HG03095 (cell line): ENCODE measurements at regions not wholly inside any gene's neighbourhood (a gene's known extent, or its start where the extent isn't known, plus 50 kb on each side); places are given as distances from the start of the nearest gene placed in this dataset.

Source experiments
- ATAC-seq: cut with Tn5 transposase; IDR thresholded peaks from one replicate; pipeline ENCODE4 v1.9.1; 2021; ENCODE audit warnings: moderate library complexity; ENCODE audit not compliant: unreplicated experiment

DNA sequence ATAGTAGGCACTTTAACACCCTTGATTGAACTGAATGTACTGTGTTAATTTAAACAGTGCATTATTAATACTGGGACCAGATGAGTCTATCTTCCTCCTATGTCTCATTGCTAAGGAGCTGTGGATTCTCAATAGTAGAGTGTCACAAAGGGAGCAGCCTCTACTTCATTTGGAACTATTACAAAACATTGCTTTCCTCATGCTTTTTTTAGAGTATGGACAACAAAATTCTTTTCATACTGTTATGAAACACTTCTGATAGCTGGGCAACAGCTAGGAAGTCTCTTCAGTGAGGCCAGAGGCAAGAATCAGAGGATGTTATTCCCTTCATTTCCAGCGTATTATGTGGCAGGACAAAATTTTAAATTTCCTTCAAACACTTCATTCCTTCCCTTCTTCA lies 160.8 kb downstream of the FBXO8 start:
- ATAC-seq = no peak

DNA sequence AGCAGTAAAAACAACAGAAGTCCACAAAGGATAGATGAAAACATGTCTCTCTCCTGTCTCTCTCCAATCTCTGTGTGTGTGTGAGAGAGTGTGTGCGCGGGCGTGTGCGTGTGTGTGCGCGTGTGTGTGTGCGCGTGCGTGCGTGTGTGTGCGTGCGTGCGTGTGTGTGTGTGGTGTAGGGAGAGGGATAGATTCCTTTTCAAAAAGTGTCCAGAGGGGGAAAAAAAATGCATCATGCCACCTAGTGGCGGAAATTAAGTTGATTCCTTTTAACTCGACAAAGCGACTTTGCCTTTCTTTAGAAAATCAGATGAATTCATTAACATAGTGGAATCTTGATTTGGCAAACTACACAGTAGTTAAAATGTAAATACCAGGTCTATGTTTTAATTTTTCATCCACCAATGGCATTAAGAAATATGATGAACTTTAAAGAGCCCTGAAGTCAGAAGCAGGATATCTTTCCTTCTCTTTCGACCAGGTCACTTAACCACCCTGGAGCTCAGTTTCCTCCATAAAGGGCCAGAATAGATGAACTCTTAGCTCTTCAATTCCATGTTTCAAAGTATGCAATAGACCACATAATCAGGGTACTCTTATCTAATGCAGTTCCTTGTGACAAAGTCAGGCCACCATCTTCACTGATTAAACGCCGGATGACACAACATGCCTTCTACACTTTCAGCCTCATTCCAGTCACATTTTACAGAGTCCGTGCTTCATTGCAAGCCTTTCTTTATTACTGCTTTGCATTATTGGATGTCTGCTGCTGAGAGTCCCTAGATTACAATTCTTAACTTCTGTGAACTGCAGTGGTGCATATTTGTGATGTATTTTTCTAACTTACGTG lies 162.8 kb downstream of the FBXO8 start:
- no peak for ATAC-seq

DNA sequence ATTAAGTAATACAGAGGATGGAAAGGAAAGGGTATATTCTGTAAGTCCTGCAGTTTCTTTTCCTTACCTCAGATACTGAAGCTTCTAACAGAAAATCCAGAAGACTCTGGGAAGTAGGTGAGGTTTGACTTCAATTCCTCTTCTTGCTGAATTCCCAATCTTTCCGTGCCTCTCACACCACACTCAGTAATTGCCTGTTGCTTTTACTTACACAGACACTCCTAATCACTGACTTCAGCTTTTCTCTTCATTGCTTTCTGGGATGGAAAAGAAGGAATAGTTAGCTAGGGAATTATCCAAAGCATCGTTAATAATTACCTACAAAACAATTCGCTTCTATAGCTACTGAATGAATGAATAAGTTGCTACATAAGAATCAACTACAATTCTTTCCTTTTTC lies 163.6 kb downstream of the FBXO8 start:
- ATAC-seq = no peak

DNA sequence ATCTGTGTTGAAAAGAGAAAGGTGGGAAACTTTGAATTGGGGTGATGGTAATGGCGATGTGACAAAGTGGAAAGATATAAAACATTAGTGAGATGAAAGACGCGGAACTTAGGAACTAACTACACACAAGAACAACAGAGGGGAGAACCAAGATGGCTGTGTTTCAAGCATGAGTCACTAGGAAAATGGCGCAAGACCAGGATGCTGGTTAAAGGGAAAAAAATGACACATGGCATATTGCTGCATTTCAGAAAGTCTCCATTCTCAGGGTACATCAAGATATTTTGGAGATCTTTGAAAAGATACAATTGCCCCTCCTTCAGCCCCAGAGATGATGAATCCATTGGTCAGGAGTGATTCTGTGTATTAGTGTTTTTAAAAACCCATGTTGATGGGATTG lies 164.4 kb downstream of the FBXO8 start:
- ATAC-seq = no peak

DNA sequence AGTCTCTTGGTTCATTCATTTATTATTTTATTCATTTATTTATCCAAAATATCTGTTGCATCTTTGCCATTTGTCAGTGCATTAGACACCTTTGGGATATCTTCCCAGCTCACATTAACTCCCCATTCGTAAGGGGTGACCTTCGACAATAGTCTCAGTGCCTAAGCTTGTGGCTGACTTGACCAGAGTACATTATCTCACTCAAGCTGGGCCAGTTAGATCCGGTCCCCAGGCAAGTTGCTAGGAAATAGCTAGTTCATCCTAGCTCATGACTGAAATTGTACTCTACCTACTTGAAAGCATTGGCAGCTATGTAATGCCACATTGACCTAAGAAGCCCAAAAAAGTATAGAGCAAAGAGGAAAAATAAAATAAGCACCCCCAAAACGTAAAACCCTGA lies 165.3 kb downstream of the FBXO8 start:
- no peak for ATAC-seq

DNA sequence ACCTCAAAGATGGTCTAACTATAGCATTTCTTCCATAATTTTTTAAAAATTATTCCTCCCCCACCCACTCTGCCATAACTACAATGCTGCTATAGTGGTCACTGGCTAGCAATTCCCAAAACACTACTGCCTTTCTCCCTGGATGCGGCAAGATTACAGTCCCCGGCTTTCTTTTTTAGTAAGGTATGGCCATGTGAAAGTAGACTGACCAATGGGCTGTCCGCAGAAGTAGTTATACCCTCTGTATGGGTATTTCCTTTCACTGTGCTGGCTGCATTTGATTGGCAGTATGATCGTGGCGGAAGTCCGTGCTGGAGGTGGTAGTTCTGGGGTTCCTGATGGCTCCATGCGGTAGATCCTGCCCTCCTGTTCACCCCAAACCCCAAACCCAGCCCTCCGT lies 166.0 kb downstream of the FBXO8 start:
- no peak for ATAC-seq

DNA sequence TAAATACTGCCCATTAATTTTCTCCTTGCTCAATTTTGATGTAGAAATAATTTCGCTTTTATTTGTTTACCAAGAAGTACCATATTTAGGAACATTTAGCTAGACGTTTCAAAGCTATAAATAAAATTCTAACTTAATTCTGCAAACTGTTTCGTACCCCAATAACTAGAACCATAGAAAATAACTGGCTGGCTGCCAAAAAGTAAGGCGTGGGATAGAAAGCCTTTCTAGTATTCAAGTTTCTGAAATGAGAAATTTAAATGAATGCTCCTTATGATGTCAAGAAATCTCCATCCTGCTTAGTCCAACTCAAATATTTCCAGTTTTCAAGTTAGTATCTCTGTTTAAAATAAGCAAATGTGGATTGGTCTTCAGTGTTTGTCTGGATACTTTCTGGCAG lies 167.4 kb downstream of the FBXO8 start:
- no peak for ATAC-seq

DNA sequence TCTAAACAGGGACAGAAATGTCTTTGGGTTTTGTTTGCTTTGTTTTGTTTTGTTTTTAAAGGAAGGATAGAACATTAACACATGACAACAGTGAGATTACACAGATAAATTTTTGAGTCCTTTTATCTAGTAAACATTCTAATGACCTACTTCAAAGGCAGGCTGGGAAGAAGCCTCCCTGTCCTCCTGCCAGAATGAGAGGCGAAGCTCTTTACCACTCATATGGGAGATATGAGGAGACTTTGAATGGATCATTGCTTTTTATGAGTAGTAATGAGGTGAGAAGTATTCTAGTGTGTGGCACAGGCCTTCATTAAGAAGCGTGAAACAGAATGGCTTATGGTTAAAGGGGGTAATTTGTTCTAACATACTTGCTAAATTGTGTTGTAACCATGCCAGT lies 172.0 kb downstream of the FBXO8 start:
- ATAC-seq = no peak

DNA sequence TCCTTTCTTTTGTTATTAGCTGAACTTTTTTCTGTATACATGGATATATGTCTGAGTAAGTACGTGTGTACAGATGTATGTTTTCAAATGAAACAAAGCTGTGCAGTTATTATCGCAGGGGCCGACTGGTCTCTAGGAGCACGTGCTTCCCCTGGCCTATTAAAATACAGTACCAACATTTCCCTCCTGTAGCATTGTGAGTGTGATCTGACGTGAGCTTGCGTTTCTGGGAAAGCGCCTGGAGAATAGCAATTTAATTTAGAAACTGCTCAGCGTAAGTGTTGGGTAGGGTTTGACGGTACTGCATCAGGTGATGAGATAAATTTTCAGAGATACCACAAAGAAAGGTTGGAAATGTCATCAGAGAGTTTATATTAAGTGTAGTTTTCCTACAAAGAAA lies 173.3 kb downstream of the FBXO8 start:
- no peak for ATAC-seq

DNA sequence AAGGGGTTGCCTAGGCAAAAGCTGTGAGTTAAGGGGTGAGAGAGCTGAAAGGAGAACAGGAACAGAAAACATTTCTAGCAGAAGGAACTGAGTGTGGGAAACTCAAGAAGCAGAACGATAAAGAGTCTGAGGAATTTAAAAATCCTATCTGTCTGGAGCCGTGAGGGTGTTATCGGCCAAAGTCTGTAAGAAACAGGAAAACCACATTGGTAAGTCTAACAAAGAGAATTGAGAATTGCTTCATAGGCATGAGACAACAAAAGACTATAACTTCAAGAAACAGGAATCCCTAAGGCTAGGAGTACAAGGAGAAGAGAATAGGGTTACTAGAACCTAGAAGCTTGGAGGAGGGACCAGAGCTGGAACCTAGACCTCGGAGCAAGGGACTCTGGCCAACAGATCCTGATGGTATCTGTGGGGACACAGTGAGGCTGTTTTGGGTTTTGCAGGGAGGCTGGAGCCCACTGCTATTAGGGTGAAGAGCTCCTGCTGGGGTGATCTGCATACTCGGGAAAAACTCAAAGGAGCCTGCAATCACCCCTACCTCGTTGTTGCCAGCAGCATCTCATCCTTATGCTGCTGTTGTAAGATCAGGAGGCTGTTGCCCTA lies 175.6 kb downstream of the FBXO8 start:
- no peak for ATAC-seq

DNA sequence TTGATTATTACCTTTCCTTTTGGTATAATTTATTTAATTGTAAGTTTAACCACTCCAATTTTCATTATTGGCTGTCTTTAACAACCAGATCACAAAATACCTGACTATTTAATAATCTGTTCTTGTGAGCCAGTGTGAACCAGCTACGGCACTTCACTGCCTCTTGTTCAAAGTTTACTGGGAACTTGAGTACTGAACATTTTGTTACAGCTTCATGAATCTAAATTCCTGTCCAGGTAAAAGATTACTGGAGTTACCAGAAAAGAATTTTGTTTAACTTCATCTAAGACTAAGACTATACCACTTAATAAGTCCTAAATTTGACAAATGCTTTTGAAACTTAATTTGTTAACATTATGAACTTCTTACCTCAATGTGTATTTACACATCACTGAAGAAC lies 178.3 kb downstream of the FBXO8 start:
- no peak for ATAC-seq

DNA sequence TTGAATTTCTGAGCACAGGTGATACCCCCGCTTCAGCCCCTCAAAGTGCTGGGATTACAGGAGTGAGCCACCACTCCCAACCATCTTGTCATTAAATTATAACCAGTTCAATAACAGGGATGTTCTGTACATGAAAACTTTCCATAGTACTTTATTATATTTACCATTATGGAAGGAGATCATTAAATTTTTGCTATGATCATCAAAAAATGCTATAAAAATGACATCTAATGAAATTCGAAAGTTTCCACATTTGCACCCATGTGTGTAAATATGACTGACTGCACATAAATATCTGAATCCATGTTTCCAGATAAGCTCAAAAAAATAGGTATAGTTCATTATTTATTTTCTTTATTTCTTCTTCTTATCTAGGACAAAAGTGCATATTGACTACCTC lies 182.6 kb downstream of the FBXO8 start:
- no peak for ATAC-seq

DNA sequence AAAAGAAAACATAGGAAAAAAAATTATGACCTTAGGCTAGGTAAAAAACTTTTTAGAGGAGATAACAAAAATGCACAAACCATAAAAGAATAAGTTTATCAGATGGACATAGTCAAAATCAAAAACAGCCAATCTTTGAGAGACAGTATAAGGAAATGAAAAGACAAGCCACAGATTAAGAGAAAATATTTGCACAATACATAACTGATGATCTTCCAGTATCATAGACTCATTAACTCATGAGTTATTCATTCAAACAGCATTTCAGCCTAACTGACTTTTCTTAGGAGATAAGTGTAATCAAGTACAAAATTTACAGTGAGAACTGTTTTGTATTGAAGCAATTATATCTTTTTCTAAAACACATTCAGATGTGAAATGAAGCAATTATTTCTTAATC lies 183.8 kb downstream of the FBXO8 start:
- ATAC-seq = no peak

DNA sequence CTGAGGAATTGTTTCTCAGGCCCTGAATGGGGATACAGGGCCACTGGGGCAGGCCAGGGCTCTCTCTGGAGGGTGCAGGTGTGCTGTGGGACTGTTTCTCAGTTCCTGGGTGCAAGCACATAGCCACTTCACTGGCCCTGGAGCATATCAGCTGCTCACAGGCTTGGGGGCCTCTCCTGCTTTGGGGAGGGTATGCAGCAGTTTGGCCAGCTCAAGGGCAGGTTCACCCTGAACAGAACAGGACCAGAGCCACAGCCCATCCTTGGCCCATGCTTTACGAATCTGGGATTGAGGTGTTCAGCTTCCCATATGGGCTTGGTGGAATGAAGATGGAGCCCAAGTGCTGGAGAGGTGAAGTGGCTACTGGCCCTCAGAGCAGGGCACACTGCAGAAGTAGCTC lies 186.5 kb downstream of the FBXO8 start:
- no peak for ATAC-seq

DNA sequence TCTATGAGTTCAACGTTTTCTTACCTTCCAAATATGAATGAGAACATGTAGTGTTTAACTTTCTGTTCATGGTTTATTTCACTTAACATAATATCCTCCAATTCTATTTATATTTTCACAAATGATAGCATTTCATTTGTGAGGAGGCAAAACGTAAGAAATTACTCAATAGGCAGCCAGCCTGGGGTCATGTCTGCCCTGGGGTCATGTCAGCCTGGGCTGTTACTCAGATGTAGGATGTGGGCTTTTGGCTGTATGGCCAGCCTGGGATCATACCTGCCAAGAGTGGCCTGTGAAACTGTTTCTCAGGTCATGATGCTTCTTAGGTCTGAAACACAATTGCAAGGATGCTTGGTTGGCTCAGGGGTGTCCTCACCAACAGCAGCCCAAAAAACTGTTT lies 187.0 kb downstream of the FBXO8 start:
- ATAC-seq = no peak

DNA sequence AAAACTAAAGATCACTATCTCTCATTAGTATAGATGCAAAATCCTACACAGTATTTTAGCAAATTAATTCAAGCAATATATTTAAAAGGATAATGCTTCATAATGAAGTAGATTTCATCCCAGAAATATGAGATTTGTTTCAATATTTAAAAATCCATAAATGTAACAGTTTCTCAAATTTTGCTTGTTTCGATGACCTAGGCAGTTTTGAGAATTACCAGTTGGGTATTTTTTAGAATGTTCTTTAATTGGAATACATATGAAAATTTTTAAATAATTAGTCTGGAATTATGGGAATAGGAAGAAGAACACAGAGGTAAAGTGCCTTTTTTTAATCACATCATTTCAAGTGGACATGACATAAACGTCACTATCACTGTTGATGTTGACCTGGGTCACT lies 192.3 kb downstream of the FBXO8 start:
- ATAC-seq = no peak

DNA sequence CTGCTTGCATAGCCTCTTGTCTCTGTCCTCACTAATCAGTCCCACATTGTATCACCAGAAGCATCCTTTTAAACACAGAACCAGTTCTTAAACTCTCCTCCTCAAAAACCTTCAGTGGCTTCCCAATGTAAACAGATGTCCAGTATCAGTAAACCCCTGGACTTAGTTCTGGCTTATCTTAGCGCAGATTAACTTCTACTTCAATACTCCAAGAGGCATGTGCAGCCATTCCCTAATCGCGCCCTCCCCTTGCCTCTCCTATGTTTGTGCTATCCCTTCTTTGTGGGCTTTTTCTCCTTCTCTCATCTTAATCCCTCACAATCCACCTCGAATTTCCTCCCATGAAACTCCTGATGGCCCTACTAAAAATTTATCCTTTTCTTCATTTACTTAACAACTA lies 193.8 kb downstream of the FBXO8 start:
- no peak for ATAC-seq

DNA sequence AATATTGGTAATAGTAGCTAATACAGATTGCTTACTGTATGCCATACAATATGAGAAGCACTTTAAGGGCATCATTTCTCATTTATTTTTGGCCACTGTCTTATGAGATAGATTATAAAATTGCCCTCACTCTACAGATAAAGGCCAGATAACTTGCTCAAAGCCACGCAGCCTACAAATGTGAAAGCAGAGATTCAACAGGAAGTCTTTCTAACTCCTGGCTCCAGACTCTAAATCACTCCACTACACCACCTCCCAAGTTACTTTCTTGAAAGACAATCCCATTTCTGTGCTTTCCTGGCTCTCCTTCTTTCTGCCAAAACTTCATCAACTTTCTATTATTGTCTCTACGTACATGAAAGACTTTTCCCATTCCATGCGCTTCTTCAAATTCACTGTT lies 194.7 kb downstream of the FBXO8 start:
- no peak for ATAC-seq

DNA sequence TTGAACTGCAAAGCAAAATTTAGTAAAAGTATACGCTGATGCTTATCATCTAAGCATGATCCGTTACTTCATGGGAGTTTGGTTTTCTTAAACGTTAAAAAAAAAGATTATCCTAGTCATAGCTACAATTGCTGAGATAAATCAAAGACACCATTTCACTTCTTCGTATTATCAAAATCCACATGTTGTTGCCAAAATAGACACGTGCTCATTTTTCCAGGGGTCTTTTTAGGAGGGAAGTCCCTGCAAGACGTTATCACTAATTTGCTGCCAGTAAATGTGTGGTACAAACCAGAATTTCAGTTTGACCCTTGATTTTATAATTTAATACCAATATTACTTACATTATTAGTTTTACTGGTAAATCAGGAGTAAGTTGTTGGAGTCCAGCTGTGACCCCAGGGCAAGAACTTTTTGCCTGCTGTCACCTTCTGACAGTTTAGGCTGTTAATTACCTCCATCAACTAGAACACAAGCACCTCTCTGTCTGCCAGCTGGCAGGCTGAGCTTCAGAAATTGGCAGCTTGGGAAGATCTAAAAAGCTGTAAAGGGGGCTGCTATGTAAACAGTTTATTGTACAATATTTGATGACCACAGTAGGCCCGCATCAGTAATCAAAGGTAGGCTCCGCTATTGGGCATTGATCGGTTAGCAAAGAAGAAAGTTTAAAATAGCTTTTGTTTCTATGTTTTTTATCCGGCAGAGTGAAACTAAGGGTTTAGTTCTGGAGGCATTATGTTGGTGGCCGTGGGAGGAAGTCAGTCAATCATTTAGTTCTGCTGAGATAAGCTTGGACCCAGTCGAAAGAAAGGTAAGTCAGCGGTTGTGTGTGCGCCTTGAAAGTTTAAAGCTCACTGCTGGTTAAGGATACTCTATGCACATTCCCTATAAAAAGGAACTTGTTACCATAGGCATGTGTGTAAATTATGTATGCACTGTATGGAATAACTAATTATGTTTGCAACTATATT lies 196.4 kb downstream of the FBXO8 start:
- no peak for ATAC-seq

DNA sequence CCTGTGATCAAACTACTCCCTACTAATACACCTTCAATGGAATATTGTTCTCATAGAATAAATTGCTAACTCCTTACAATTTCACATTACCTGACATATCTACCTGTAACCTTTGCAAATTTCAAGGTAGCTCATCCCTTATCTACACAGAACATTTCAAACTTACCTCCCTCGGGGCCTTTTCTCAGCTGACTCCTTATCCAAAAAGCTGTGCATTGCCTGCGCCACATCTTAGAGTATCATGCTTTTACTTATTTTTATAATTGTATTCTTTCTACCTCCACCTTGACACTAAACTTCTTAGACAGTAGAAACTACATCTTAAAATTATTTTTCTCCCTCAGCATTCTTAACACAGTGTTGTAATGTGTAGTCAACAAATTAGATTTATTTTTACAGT lies 198.5 kb downstream of the FBXO8 start:
- ATAC-seq = no peak

DNA sequence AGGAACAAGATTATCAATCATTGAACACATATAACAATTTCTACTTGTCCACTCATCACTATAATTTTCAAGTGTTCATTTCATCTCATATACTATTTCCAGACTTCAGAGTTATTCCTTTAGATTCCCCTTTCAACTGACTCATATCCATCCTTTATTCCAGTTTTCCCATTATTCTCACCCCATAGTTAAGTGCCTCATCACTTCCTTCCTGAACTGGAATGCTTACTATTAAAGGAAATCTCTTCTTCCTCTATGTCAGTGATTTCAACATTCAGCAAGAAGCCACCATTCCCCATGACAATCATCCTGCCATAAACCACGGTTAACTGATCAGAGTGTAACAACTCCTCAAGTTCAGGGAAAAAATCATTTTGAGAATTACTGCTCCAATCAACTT lies 198.9 kb downstream of the FBXO8 start:
- ATAC-seq = no peak

DNA sequence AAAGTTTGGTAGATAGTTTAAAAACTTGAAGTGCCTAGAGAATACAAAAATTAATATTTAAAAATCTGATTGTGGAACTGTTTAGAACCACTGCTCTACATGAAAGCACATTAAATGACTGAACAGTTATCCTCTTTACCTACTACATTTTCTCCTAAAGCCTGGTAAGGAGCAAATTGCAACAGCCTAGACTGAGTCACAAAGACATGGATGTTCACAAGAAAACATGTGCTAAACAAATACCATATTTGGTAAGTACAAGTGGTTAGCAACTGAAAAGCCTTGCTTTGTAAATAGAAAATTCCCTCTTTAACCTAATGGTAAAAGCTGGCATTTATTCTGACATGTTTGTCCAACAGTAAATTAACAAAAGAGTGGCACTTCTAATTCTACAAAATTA lies 203.1 kb downstream of the FBXO8 start:
- ATAC-seq = no peak
